Fibroblast of pulmonary artery (primary cell): ENCODE measurements at regions not wholly inside any gene's neighbourhood (a gene's known extent, or its start where the extent isn't known, plus 50 kb on each side); places are given as distances from the start of the nearest gene placed in this dataset.

Experiments used
- DNase-seq: peaks from one replicate; pipeline ENCODE4 v3.0.0-alpha.2; 2010; ENCODE audit warnings: low read depth
- H3K4me3 ChIP-seq: replicated peaks from 2 replicates; pipeline ENCODE4 v1.5.1; 2011; ENCODE audit warnings: low read depth, mild to moderate bottlenecking, control low read depth, low read length, moderate library complexity
- TF ChIP-seq, protein P1 (sequence below): IDR thresholded peaks from 2 replicates; pipeline ENCODE4 v1.5.1; 2011; ENCODE audit warnings: mild to moderate bottlenecking, control low read depth, low read length, inconsistent platforms; ENCODE audit errors: missing control alignments

DNA sequence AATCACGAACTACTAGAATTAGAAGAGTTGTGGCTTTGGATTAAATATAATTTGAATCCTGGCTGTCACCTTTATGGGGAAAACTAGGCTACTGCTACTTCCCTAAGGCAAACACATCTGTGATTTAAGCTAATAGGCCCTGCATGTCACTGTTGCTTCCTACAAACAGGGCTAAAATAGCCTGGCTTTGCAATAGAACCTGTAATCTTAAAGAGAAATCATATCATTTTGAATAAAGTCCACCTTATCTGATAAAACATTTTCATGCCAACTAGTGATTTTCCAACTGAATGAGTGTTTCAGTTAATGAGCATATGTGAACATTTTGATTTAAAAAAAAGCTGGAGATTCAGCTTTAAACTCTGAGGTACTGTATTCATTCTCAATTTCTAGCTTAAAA is 208.0 kb downstream of the GPR37 start:
- TF ChIP-seq, protein P1, sequence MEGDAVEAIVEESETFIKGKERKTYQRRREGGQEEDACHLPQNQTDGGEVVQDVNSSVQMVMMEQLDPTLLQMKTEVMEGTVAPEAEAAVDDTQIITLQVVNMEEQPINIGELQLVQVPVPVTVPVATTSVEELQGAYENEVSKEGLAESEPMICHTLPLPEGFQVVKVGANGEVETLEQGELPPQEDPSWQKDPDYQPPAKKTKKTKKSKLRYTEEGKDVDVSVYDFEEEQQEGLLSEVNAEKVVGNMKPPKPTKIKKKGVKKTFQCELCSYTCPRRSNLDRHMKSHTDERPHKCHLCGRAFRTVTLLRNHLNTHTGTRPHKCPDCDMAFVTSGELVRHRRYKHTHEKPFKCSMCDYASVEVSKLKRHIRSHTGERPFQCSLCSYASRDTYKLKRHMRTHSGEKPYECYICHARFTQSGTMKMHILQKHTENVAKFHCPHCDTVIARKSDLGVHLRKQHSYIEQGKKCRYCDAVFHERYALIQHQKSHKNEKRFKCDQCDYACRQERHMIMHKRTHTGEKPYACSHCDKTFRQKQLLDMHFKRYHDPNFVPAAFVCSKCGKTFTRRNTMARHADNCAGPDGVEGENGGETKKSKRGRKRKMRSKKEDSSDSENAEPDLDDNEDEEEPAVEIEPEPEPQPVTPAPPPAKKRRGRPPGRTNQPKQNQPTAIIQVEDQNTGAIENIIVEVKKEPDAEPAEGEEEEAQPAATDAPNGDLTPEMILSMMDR: no peak
- no peak overlapping the region for H3K4me3 ChIP-seq
- no peak for DNase-seq

DNA sequence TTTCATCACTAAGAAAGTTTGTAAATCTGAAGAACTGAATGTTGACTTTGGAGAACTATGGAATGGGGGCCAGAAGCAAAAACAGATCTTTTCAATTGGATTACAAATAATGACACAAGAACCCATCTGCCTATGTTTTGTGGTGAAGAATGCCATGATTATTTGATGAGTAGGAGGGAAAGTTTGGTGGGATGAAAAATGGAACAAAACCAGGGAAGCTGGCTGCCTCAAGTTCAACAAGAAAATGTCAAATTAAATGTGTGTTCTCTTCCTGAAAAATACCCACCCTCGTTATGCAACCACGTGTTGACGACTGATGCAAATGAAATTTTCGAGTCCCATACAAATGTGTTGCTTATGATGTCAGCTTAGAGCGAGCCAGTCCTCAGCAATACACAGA is 208.5 kb downstream of the GPR37 start:
- TF ChIP-seq, protein P1: no peak
- DNase-seq: no peak
- H3K4me3 ChIP-seq: no peak overlapping the region

DNA sequence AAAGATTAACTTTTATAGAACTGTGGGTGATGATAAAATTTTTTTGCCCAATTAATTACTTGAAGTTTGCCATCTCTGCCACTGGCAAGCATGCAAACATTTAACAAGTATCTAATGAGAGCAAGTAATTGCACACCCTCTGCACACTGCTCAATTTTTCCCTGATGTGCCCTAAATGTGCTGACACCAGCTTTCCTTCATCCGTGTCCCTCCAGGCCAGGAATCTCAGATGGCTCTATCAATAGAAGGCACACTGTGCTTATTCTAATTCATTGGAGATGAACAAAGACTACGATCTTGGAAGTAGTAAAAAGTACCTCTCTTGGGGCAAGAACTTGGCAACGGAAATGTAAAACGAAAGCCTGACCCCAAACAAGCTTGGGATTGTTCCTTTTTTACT is 212.1 kb downstream of the GPR37 start:
- DNase-seq: no peak
- TF ChIP-seq, protein P1: no peak
- no peak overlapping the region for H3K4me3 ChIP-seq

DNA sequence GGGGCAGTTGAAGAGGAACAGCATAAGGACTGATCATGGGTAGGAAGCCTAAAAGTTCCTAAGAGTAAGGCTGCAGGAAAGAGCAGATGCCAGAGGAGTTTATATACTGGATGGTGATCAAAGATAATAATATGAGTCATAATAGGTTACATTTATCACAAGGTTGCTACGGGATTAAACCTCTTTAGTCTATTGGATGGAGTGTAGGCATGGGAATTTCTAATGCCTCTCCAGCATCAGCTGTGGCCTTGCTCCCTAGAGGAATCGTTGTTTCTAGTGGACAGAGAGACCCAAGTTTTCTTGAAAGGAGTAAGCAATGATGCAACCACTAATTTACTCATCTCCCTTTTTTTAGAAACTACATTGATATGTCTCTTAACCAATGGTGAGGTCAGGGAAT is 213.4 kb downstream of the GPR37 start:
- no peak overlapping the region for H3K4me3 ChIP-seq
- no peak for DNase-seq
- TF ChIP-seq, protein P1: no peak

DNA sequence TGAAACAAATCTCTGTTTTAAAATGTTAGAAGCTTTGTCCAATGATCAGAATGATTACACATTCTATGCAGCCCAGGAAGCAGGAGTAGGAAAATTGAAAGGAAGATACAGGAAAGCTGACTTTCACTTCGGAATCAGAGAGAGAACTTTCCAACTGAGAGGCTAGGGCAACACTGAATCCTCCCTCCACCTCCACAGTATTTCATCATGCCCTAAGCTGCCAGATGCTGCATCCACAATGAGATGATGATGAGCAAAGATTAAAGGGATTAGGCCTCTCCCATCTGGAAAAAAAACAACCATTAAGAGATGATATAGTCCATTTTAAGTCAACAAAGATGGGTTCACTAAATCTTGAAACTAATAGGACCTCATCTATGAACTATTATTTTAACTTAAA is 215.6 kb downstream of the GPR37 start:
- no peak for DNase-seq
- TF ChIP-seq, protein P1: no peak
- no peak overlapping the region for H3K4me3 ChIP-seq

DNA sequence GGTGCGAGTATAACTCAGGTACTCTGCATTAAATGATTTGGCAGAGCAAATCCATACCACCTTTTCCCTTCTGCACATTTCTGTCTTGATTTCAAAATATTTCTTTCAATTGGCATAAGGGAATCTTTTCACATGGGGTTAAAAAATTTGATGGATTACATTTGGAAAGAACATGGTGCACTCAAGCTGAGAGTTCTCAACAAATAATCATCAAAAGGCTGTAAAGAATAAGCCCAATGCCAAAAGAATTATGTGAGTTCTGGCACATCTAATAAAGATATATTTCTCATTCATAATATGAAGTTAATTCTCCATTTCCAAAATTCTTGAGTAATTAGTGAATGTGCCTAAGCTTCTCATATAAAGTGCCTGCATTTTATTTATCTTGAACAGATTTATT is 223.1 kb downstream of the GPR37 start:
- TF ChIP-seq, protein P1: no peak
- no peak for DNase-seq
- no peak overlapping the region for H3K4me3 ChIP-seq

DNA sequence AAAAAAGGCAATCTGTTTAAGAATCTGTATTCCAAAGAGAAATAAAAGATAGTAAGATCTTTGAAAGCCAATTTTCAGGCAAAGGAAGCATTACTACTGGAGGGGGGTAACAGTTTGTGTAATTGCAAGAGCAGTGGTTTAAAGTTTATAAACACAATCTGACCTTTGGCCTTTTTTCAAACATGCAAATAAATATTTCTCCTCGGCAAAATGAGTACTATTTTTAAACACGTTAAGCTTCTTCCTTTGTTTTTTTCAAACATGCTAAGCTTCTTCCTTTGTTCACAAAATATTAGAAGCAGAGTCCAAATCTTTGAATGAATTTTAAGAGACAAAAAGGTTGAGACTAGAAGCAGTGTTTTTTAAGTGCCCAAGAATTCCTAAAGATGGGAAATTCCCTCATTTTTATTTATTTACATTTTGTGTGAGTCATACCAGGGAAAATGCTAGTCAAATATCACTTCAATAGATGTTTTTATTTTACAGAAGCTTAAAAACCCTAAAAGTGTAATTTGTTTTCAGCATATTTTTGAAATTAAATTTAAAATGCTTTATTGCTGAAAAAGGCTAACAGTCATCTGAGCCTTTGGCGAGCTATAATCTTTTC is 229.3 kb downstream of the GPR37 start:
- TF ChIP-seq, protein P1: no peak
- no peak overlapping the region for H3K4me3 ChIP-seq
- DNase-seq: no peak
